Embryonic facial prominence (tissue), 1 donor: ENCODE measurements at regions not wholly inside any gene's neighbourhood (a gene's known extent, or its start where the extent isn't known, plus 50 kb on each side); places are given as distances from the start of the nearest gene placed in this dataset.

ENCODE experiments used
- DNase-seq: peaks from one replicate; pipeline ENCODE4 v3.0.0-alpha.2; 2016; ENCODE audit errors: extremely low spot score

DNA sequence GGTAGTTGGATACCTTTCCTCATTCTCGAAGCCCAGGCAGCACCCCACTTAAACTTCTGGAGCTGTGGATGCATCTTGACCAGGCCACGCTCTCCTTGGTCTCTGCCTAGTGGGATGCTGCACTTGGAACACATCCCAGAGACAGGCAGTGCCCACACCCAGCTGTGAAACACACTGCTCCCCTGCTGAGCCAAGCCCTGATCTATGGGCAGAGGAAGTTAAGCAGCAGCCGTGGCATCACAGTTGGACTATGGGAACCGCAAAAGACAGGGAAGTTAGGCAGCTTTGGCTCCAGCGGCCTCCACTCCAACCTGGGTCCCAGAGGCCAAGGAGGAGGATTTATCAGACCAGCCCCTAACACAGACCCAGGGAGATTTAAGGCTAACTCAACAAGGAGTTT, 284.8 kb upstream of the CCL2 start:
- DNase-seq, result no peak

DNA sequence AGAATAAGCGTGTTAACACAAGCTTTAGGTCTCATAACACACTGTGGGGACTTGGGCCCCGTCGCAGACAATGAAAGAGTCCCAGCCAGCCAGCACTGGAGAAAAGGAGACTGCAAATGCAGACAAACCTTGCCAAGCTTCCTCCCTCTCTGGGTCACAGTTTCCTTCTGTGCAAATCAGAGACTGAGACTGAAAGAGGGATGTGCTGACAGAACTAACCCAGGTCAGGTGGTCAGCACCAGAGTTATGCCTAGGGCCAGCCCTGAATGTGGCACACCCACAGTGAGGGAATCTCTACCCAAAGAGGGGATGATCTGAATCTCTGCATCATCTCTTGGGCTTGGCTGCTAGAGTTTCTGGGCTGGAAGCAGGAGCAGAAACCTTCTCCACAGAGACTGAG, 282.3 kb upstream of the CCL2 start:
- DNase-seq, result no peak

DNA sequence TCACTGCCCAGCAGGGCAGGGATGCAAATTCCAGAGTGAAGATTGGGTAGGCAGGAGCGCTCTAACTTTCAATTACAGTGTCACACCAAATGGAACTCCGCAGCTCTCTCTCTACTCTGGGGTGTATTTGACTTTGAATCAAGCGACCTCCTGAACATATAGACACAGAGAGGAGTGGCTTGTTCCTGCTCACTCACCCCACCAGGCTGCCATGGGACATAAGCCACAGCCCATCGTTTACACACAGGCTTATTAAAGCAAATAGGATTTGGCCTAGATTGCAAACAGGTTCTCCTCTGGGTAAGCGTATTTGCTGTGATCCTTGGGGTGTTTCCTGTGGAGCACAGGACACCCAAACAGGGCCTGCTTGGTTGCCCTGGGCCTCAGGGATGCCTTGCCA, 281.6 kb upstream of the CCL2 start:
- no peak for DNase-seq

DNA sequence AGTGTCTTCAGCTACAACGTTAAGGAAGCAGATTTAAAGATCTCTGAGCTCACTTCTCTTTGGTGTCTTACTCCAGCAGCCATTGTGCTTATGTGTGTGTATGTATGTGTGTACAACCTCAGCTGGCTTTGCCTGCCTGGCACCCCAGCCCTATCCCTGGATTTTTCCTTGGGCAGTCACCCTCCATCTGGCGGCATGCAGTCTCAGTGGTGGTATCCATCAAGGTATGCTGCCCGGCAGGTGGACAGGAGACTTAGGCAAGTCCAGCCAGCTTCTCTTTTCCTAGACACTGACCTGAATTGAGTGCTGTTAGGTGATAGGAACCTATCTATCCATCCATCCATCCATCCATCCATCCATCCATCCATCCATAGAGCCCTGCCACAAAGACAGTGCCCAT, 280.8 kb upstream of the CCL2 start:
- no peak for DNase-seq

DNA sequence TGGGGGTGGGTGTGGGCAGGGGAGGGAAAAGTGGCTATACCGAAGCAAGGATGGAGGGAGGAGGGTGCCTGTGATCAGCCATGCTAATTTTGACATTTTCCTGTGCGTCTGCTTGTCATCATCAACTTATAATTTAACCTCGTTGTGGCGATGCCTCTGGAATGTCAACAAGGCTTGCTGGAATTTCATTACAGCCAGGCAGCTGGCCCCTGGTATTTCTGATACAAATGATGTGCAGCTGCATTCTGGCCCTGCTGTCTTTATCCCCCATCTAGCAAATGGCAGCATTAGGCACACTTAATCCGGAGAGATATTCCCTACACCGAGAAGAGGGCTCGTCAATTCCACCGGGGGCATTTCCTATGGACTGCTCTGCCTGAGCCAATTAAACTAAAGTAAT, 278.3 kb upstream of the CCL2 start:
- no peak for DNase-seq

DNA sequence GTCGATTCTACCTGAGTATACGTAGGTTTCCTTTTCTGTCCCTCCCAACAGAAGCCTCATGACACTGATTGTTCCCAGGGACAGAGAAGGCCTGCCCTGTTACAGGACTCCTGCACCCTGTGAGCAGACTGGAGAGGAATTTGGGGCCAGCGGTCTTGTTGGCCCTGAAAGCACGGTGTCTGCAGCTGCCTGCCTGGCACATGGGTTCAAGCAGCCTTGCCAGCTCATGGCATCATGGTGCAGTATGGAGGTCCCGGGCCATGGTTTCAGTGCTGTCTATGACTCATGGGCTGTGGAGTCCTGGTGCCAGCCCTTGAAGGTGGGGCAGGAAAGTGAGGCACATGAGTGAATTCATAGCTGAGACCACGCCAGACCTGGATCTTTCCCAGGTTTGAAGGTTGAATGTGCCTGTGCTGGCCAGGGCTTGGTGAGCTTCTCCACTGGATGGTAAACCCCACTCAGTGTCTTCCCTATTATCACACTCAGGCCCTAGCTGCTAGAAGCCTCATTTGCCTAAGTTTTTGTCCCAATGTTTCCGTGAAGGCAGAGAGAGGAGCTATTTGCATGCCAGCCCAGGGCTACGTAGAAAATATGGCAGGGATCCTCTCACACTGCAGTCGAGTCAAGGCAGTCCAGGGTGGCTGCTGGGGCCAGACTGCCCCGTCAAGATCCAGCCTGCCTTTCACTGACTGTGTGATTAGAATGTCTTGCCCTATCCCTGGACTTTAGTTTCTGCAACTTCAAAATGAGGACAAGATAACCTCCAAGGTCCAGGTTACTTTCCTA, 277.2 kb upstream of the CCL2 start:
- DNase-seq, result no peak

DNA sequence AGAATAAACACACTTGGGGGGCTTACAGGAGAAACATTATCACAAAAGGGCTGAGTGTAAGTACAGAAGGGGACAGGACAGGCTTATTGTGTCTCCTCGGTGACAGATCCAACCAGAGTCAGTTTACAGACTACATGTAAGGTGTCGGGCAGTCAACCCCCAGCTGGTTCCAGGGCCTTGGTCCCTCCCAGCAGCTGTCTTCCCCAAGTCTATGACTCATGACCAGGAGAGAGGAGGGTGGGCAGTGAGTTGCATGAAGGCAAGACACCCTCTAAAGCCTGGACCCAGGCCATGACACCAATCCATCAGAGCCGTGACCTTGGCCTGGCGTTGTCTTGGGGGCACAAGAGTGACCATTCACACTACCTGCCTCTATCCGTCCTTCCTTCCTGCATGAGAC, 276.2 kb upstream of the CCL2 start:
- DNase-seq, result no peak

DNA sequence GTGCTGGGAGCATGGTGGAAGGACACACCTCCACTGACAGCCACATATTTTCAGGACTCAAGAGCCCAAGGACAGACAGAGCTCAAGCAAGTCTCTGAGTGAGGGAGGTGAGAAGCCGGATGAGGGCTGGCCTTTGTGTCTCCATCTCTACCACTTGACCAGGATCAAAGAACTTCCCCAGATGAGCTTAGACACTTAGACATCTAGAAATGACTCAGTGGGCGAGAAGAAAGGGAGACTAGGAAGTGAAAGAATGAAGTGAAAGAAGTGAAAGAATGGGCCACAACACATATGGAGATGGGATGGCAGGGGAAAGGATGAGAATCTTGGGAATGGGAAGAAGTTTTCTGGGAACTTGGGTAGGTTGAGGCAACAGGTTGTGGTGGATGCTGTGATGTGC, 274.9 kb upstream of the CCL2 start:
- no peak for DNase-seq

DNA sequence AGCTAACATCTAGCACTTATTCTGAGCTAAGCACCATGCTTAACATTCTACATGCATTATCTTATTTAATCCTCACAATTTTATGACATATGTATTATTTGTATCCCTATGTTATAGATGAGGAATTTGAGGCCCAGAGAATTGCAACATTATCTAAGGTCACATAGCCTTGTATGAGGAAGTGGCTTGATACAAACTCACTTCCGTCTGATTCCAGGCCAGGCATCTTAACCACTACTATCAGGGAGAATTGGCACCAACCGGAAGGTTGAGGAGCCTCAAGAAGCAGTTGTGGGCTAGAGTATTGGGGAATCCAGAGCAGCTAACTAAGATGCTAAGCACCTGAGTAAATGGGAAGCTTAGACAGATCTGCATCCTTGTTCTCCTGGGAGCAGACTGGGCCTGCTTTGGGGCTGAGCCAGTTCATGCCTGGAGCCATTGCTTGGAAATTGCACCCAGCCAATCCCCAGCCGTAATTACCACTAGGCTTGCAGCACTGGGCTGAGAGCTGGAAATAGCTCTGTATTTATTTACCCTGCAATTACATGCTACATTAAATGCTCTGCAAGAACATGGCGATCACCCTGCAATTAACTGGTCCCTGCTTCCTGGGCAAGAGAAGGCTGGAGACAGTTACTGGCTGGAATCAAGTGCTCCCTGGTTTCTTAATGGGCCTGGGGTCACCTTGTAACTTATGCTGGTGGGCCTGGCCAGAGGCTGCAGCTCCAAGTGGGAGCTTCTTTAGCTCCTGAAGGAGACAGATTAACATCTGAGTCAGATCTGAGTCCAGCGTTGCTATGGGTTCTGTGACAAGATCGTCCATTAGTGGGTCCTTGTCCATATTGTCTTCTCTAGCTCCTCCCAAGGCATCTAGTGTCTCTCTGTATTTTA, 273.1 kb upstream of the CCL2 start:
- DNase-seq, result no peak

DNA sequence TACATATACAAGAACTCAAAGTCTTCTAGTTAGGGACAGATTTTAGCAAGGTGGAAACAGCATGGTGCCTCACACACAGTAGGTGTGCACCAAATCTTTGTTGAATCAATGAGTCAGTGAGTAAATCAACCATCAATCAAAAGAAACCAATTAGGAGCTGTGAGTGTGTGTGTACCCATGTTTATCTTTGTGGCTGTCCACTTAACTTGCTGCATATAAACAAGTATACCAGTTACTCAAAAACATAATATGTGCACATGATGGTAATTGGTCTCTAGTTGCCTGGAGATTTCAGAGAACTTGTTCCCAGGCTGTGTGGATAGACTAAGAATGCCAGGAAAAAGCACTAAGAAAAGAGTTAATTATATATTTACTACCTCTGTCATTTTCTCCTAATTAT, 272.2 kb upstream of the CCL2 start:
- no peak for DNase-seq

DNA sequence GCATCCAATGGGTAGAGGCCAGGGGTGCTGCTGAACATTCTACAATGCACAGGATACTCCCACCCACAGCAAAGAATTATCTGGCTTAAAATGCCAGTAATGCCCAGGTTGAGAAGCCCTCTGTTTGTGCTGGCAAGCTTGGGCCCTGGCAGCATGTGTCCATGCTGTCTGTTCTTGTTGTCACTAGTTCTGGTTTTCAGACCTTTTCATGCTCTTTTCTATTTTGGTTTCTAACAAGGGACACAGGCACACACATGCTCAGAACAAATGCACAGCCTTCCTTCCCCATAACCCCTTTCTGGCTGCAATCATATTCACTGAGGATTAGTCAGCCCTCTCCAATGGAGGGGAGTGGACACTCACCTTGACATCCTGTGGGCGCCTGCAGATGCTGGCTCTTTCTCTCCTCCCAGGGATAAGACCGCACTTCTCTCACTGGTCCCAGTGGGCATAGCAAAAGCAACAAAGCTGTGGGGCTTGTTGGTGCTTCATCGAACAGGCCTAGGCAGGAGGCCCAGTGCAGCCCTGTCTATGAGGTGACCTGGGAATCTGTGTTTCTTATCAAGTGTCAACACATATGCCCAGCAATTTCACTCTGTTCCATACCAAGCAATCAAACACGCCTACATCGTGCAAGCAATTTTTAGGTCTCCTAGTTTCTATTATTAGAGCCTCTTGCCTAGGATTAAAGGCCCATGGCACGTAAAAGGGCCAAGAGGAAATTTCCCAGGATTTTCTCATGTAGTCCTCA, 271.1 kb upstream of the CCL2 start:
- DNase-seq, result no peak

DNA sequence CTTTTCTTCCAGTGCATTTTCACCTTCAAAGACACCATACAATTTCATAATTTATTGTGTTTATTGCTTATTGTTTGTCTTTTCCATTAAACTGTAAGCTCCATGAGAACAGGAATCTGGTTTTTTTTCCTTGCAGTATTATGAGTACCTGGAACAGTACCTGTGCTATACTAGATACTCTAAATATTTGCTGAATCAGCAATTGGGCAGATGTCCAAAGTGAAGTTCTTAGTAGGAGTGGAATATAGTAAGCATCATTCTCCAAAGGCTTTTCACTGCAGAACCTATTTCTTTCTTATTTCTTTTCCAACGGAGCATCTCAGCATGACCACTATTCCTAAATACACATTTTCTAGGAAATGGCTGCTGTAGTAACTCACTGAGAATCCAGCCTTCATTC, 269.0 kb upstream of the CCL2 start:
- no peak for DNase-seq

DNA sequence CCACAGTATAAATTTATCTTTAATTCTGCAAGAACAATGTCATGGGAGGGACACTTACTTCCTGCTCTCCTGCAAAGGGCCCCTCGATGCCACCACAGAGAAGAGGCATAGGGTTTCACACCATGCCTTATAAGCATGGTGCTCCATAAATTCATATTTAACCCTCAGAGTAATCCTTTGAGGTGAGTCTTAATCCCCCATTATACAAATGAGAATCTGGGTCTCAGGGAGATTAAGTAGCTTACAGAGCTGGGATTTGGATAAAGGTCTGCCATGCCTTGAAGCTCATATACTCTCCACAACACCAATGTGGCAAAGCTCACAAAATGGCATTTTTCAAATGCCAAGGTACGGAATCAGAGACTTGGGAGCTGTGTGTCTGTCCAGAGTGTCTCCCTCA, 268.5 kb upstream of the CCL2 start:
- DNase-seq, result no peak

DNA sequence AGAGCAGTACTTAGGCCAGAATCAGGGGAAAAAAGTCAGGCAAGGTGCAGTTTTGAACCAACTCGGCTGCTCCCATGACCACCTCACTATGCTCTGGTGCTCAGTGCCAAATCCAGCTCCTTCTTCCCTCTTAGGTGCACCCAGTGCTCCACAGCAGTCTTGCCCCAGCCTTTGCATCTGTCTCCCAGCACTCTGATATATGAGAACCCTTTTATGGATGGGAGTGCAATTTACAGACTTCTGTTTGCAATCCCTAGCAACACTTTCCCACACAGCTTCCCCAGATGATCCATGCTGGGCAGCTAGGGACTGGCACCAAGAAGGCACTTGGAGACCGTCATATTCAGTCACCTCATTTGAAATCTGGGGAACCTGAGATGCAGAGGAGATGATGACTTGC, 267.9 kb upstream of the CCL2 start:
- DNase-seq, result no peak

DNA sequence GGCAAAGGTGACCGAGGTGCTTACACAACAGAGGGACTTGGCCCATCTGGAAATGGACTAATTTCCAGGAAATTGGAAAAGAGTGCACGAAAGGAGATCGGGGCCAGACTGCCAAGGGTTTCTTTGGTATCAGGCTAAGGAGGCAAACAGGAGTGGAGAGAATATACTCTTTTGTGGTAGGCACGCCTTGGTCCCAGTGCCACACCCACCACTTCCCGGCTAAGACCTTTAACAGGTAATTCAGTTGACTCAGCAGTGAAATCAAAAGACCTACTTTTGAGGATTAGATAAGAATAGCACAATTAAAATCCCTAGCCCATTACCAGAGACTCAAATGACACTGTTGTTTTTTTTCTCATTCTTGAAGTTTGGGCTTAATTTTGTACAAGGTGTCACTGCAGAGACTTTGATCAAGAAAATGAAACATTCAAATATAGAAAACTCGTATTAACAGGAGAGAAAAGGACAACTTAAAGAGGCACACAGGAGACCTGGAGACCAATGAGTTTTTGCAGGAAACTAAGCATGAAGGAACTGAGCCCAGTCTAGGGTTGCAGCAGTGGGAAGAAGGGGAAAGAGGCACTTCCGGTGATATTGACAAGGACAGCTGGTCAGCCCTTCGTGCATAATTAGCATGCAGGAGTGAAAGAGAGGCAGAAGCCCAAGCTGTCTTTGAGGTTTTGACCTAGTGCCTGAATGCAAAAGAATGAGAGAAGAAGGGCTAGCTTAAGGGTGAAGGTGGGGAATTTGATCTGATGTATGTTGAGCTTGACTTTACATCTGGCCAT, 265.5 kb upstream of the CCL2 start:
- DNase-seq, result no peak

DNA sequence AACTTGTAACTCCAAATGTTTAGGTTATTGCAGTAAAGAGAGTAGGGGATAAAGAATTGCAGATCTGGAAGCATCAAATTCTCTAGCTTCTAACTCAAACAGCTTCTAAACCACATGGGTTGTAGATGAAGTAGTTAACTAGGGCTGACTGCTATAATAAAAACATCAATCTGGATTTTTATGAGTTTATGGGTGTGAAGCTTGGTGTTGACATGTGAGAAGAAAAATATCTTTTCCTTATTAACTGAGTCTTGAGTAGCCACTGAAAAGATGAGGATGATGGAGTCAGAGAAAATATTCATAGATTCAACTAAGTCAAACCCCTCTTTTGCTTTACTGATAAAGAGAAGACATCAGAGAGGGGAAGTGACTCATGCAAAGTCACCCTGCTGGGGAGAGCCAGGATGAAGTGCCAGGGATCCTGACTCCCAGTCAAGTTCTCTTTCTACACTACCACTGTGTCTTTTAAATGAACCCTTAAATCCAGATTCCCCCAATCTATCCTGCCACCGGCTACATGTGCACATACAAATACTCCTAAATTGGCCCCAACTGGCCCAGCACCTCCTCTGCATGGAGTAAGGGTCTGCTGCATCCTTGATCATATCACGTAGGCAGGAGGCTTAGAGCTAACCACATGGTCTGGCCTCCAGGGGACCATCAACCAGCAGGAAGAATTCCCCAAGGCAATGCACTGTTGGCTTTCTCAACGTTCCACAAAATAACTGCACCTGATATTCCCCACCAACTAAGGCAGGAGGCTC, 264.0 kb upstream of the CCL2 start:
- no peak for DNase-seq

DNA sequence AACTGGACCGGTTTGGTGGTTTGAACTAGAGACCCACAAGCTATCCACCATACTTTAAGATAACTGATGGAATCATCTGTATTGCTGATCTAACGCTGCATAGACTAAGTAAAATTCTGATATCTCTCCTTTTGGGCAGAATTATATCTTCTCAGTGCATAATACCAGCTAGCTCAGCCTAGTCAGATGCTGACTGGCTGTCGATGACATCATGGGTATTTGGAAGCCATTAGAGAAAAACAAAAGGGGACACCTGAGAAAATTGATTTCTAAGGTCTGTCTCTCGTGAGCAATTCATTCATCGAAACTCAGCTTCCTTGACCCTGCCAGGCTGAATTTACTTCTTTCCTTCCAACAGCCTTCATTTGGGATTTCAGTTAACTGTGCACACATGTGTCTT, 263.0 kb upstream of the CCL2 start:
- DNase-seq, result no peak

DNA sequence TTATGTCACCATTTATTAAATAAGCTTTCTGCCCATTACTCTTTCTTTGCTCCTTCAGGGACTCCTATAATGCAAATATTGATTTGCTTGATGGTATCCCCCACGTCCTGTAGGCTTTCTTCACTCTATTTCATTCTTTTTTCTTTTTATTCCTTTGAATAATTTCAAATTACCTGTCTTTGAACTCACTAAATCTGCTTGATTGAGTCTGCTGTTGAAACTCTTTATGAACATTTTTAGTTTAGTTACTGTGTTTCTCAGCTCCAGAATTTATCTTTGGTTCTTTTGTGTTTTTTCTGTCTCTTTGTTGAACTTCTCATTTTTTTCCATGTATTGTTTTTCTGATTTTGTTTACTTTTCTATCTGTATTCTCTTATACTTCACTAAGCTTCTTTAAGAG, 254.4 kb upstream of the CCL2 start:
- no peak for DNase-seq

DNA sequence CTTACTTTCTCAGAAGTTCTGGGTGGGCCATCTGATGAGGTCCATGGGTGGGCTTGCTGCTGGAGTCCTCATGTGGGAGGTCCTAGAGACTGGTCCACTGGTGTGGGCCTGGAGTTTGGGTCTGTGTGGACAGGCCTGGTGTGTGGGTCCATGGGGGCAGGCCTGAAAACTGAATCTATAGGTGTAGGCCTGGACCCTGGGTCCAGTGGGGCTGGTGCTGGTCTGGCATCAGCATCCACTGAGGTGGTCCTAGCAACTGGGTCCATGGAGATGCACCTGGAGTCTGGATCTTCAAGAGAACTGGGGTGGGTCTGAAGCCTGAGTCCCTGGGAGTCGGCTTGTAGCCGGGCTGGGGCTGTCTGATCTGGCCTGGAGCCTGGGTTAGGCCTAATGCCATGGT, 253.8 kb upstream of the CCL2 start:
- DNase-seq, result no peak

DNA sequence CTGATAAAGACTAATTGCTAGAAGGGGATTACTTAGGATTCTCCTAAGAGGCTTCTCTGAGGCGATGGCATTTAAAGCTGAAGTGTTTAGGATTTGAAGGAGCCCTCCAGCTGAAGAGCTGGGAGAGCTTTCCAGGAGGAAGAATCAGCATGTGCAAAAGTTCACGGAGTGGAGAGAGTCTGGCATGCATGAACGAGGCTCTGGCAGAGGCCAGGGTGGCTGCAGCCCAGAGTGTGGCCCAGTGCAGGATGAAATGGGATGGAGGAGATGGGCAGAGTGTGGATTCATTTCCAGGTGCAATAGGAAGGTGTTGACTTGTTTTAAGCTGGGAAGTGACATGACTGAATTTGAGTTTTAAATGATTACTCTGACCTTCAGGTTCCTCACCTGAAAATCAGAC, 249.0 kb upstream of the CCL2 start:
- no peak for DNase-seq

DNA sequence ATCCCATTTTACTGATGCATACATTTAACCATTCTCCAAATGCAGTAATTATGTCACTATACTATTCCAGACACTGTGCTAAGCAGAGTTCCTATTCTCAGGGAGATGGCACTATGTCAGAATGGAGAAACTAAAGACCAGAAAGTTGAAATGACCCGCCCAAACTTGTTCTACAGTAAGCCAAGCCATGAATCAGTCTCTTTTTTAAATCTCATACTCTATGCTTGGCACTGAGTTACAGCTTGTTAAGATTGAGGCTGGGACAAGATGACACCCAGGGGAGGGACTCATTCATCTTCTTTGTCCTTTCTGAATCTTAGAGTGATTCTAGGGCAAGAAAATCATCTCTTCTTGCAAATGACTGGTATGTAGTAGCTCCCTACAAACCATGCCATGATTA, 247.0 kb upstream of the CCL2 start:
- no peak for DNase-seq
